GM19324 (cell line): ENCODE measurements at regions not wholly inside any gene's neighbourhood (a gene's known extent, or its start where the extent isn't known, plus 50 kb on each side); places are given as distances from the start of the nearest gene placed in this dataset.

Experiments
- ATAC-seq: cut with Tn5 transposase; IDR thresholded peaks from one replicate; pipeline ENCODE4 v1.9.1; 2021; ENCODE audit warnings: mild to moderate bottlenecking, moderate library complexity; ENCODE audit not compliant: unreplicated experiment, low FRiP score

- ATAC-seq: no peak
Observed at GRCh38 chr6:91786474-91787184, 1199.8 kb upstream of the MAP3K7 start.

- no peak for ATAC-seq
Observed at GRCh38 chr6:91782802-91783201, 1195.9 kb upstream of the MAP3K7 start.

DNA sequence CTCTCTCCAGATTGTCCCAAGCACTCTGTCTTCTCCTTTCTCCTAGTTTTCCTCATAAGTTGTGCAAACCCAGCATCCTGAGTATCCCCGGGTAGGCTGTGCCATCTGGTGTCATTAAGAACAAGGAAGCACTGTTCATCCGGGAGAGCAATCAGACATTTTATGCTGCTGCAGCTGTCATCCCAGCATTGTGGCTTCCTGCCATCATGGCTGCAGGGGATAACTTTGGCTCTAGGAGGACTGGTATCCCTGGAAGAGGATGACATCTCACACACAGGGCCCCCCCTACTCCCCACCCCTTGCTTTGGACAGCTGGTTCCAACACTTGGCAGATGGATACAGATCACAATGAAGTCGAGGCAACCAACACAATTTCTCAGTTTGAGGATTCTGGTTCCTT is 1195.1 kb upstream of the MAP3K7 start:
- no peak for ATAC-seq

GRCh38 chr6:91780270-91780669 is 1193.4 kb upstream of the MAP3K7 start:
- no peak for ATAC-seq

DNA sequence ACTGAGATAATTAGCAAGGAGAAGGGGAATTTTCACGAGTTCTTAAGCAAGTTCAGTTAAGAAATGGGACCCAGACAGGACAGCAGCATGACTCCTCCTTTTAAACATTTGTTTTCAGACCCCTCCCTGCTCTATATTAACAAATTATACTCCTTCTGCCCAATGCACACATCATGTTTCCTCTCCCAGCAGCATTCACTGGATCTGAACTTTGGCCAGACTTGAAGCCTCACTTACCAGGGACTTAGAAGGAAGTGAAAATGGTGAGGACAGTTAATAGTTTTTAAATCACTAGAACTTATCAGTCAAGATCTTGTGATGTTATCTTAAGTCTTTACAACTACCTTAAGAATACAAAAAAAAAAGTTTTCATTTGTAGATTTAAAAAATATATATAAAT is 1174.7 kb upstream of the MAP3K7 start:
- no peak for ATAC-seq

- no peak for ATAC-seq
Observed at GRCh38 chr6:91754691-91755090, 1167.8 kb upstream of the MAP3K7 start.

- no peak for ATAC-seq
Observed at GRCh38 chr6:91751526-91751925, 1164.7 kb upstream of the MAP3K7 start.

DNA sequence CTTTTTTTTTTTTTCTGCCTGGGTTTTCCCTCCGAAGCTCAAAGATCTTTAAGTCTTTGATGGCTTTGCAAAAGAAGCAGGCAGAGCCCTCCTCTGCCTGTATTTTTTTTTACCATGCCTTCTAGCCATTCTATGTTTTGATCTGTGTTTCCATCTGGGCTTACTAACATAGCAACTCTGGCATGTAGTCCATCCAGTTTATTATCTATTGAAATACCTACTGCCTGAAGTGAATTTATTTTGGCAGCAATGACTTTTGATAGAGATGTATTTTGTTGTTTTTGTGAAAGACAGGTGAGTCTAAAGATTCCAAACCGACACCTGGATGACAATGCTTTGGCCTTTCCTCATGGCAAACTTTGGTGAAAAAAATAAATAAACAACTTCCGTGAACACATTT is 1157.7 kb upstream of the MAP3K7 start:
- ATAC-seq: no peak

- no peak for ATAC-seq
Observed at GRCh38 chr6:91743756-91744155, 1156.9 kb upstream of the MAP3K7 start.

DNA sequence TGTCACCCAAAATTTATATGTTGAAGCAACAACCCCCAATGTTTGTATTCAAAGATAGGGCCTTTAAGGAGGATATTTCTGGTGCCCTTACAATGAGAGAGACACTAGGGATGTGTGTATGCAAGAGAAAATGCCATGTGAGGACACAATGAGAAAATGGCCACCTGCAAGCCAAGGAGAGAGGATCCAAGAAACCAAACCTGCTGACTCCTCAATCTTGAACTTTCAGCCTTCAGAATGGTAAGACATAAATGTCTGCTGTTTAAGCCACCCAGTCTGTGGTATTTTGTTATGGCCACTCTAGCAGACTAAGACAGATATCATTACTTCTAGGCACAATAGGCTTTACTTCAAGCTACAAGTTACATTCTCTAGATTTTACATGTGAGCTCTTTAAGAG is 1145.1 kb upstream of the MAP3K7 start:
- ATAC-seq: no peak

DNA sequence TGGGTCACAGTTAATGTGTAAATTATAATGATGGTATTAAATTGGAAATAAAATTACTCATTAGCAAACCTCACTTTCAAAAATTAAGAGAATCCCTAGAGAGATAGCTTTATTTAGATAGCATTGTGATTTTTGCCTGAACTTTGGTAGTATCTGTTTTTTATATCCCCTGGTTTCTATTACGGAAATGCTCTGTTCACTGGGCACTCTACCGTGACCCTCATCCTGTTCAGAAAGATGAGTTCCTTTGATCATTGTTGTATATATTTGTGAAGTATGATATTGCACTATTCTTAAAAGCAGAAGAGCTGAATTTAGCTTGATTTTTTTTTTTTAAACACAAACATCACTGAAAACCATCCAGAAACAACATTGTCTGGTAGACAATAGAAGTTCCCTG is 1143.8 kb upstream of the MAP3K7 start:
- no peak for ATAC-seq

GRCh38 chr6:91720324-91720723 is 1133.5 kb upstream of the MAP3K7 start:
- no peak for ATAC-seq

DNA sequence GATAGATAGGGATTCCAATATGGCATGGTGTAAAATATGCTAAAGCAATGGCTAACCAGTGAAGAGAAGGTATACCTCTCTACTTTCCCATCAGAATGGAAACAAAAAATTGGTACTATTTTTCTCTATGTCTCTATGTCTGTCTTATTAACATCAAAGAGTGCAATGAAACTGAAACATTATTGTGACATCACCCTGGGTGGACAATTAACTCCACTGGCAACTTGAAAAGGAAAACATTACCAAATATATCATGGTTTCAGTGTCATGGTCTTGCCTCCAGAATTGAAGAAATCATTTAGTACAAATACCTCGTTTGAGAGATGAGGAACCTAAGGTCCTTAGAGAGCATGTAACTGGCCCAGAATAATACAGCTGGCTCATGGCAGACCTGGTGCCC is 1132.5 kb upstream of the MAP3K7 start:
- ATAC-seq: no peak

- no peak for ATAC-seq
Observed at GRCh38 chr6:91718198-91718597, 1131.3 kb upstream of the MAP3K7 start.

GRCh38 chr6:91717094-91717493 is 1130.2 kb upstream of the MAP3K7 start:
- no peak for ATAC-seq

GRCh38 chr6:91716361-91716760 is 1129.5 kb upstream of the MAP3K7 start:
- ATAC-seq: no peak

GRCh38 chr6:91715171-91715805 is 1128.4 kb upstream of the MAP3K7 start:
- no peak for ATAC-seq

DNA sequence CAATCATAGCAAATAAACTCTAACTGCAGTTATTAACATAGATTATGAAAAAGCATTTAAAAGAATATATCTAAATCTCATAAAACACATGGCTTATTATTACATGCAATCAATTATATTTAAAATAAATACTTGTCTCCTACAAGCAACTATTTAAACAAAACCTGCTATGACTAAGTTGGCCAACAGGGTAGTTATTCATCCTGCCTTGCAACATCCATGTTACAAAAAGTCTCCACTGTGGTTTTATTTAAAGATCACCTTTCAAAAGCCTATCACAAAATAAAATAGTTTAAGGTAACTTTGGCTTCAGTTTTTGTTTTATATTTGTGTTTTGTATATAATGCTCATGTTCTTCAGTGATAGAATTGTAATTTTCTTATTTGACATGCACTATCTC is 1127.0 kb upstream of the MAP3K7 start:
- no peak for ATAC-seq

GRCh38 chr6:91711518-91711917 is 1124.6 kb upstream of the MAP3K7 start:
- no peak for ATAC-seq

GRCh38 chr6:91710342-91710741 is 1123.5 kb upstream of the MAP3K7 start:
- ATAC-seq: no peak

GRCh38 chr6:91708534-91708933 is 1121.7 kb upstream of the MAP3K7 start:
- no peak for ATAC-seq

- no peak for ATAC-seq
Observed at GRCh38 chr6:91705646-91706045, 1118.8 kb upstream of the MAP3K7 start.
